T-helper 1 cell treated with Interleukin-12 subunit alpha and Interleukin-12 subunit beta and Interleukin-4 antibody, amounts not matched to agents 30 ng/mL and 1 ng/mL, for 36 hours (primary cell): ENCODE measurements at regions not wholly inside any gene's neighbourhood (a gene's known extent, or its start where the extent isn't known, plus 50 kb on each side); places are given as distances from the start of the nearest gene placed in this dataset.
"Not testable (repeated sequence)": the region's sequence is repeated elsewhere in the genome, so short reads cannot be mapped to it uniquely, and the experiment has no call there.

Source experiments
- intact Hi-C: fragments of 100-400 bp; cut with micrococcal nuclease; formaldehyde crosslinking; loops from one replicate; pipeline ENCODE4 v1.15.1; 2024

- intact Hi-C loops, result no loop called here
These were observed 136.3 kb upstream of the ANK3 start for GRCh38 chr10:60525716-60526585.

DNA sequence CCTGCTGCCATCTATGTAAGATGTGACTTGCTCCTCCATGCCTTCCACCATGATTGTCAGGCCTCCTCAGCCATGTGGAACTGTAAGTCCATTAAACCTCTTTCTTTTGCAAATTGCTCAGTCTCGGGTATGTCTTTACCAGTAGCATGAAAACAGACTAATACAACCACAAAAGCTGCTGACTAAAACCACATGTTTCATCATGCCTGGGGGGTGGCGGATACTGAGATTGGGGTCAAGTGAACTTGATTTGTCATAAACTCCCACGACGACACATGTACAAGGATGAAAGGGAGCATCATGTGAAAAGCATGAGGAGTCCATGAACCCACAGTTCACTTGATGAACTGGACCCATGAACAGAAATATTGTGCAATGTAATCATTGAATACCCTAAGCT is 134.9 kb upstream of the ANK3 start:
- intact Hi-C loops, result no loop called here

- intact Hi-C loops, result not testable (repeated sequence)
These were observed 133.7 kb upstream of the ANK3 start for GRCh38 chr10:60523371-60523770.

GRCh38 chr10:60522617-60523016 is 132.9 kb upstream of the ANK3 start:
- intact Hi-C loops, result no loop called here

- intact Hi-C loops, result no loop called here
These were observed 132.3 kb upstream of the ANK3 start for GRCh38 chr10:60521974-60522405.

DNA sequence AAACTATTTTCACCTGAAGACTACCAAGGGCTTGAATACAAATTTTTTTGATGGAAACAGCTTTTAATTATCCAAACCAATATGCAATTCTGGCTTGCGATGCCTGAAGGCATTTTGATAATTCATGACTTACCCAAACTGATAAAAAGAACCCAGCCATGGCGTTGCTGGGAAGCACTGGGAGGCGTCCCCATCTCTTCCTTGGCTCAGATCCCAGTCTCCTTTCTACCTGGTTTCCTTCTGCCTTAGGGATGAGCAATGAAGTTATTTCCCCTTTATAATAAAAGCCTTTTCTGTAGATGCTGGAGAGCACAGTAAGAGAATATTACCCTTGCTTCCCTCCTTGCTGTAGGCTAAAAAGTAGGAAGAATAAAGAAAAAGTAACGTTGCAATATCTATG is 129.1 kb upstream of the ANK3 start:
- intact Hi-C loops, result no loop called here

- intact Hi-C loops, result no loop called here
These were observed 128.1 kb upstream of the ANK3 start for GRCh38 chr10:60517805-60518204.

DNA sequence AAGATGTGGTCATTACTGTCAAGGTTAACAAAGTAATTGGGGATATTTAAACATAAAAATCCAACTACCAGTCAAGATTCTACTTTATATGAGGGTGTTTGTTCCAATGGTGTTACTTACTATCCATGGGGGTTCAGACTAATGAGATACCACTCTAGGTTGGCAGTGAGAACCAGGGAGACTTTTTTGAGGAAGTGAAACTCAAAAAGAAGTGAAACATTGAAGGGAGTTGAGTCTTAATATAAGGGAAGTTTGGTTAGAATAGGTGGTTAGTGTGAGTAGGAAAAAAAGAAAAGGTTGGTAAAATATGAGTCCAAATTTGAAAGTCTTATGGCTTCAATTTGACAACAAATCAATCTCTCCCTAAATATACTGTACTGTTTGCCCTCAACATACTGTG is 123.6 kb upstream of the ANK3 start:
- intact Hi-C loops, result no loop called here

DNA sequence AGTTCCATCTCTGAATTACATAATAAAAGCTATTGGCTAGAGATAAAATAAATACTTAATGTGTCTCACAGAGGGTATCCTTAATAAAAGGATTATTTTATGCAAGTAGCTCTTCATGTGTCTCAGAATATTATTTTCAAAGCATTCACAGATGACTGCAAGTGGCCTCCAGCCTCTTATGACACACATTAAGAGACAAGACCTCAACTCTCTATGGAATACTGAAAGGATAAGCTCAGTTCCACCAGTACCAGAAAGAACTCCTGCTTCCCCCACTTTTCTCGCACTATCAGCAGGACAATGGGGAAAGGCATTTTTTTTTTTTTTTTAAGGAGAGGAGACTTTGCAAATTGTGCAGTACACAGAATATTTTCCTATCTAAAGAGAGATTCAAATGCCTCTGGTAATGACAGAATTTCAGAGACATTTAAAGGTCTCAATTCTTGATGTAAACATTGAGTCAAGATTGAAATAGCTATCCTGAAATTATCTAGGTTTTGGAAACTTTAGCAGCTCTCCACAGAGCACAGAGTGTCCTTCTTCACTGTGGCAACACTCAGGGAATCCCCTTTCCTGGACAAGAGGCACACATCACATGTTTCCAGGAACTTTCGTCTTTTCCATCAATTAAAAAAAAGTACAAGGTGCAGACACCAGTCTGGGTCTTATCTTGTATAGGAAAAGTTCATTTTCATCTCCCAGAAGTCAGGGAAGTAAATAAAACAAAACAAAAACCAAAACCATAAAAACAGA is 122.0 kb upstream of the ANK3 start:
- intact Hi-C loops, result no loop called here

GRCh38 chr10:60508831-60509230 is 119.2 kb upstream of the ANK3 start:
- intact Hi-C loops, result no loop called here

DNA sequence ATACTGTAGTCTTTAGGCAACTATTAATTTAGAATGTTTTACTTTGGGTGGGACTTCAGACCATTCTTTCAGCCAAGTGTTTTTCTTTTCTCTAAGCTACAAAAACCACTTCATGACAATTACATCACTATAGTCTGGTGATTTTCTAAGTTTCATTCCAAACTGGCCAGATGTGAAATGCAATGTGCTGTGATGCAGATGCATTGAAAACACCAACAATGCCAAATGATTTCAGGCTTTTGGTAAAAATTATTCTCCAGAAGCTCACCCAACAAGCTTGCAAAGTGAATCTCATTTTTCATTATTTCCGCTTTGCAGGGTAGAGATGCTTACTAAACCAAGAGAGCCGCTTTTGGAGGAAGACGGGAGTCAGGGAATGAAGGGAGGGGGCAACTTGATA is 118.4 kb upstream of the ANK3 start:
- intact Hi-C loops, result no loop called here

DNA sequence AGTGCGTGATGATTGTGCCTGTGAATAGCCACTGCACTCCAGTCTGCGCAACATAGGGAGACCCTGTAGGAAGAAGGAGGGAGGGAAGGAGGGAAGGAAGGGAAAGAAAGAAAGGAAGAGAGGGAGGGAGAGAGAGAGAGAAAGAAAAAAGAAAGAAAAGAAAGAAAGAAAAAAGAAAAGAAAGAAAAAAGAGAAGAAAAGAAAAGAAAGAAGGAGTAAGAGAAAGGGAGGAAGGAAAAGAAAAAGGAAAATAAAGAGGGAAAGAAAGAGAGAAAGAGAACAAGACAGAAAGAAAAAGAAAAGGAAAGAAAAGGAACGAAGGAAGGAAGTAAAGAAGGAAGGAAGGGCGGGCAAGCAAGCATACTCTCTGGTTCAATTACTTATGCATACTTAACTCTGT is 112.9 kb upstream of the ANK3 start:
- intact Hi-C loops, result no loop called here

DNA sequence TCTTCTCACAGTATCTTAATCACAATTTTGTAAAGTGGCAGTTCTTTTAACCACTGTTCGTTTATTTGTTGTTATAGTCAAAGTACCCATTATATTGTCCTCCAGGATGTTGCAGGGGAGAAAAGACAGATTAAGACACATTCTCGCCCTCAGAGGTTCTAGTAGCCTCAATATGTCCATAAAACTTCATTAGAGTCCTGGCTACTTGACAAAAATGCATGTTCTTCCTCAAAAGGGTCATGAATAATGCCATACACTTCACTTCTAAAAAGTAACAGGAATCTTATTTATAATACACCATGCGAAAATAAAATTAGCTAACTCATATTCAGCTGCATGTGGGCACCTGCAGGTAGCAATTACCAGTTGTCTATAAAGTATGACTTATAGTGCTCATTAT is 109.3 kb upstream of the ANK3 start:
- intact Hi-C loops, result no loop called here

- intact Hi-C loops, result no loop called here
These were observed 107.7 kb upstream of the ANK3 start for GRCh38 chr10:60497364-60497763.

GRCh38 chr10:60496181-60496580 is 106.5 kb upstream of the ANK3 start:
- intact Hi-C loops, result no loop called here

DNA sequence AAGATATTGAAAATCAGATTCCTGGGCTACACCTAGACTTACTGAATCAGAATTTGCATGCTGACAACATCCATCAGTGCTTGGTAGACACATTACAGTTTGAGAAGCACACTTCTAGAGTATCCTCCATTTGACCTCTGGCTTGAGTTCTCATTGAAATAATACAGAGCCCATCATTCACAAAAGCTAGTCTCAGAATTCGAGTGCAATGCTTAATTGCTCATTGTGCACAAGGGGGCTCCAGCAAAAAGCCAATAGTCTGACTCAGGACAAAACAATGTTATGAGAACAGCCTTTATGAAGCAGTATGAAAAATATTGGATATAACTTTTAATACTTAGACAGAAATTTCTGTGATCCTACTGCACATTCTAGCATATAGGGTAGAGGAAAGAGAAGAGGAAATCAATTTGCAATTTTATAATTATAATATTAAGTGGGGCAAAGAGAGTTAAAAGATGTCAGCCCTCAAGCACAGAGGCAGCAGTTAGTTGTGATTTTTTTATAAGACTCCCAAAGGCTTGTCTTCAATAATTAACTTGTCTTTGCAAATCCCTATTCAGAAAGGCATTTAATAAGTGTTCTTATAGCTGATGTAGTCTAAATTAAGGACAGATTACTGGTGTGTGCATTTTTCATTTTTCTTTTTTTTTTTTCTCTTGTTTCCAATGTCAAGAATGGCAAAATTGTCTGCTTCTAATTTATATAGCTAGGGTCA is 105.8 kb upstream of the ANK3 start:
- intact Hi-C loops, result no loop called here

DNA sequence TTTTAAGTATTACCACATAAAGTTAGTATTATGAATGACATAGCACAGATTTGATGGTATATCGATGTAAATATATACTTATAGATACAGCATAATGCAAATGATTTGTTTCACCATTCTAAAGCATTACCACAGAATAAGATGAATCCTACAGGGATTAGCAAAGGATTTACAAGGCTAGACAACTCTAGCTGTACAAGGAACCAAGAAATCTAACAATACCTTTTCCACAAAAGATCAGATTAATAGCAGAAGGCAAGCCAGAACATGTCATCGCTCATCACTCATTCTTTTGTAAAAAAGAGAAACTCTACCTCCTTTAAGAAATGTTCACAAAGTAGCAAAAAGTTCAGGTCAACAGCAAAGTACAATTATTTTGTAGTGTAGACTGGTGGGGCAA is 105.1 kb upstream of the ANK3 start:
- intact Hi-C loops, result no loop called here

DNA sequence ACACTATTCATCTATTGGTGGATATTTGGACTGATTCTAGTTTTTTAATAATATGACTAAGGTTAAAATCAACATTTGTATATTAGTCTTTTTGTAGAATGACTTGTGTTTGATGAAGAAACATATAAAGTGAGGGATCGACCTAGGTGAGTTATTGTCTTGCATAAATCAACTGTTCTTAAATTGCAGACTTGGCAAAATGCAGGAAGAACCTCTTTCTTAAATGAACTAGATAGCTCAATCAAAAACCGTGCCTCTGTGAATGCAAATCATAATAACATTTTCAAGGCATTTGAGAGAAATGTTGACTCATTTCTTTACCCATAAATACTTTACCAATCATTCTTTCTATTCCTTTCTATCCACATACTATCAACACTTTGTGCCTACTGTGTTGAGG is 101.5 kb upstream of the ANK3 start:
- intact Hi-C loops, result no loop called here

- intact Hi-C loops, result no loop called here
These were observed 100.3 kb upstream of the ANK3 start for GRCh38 chr10:60490013-60490412.

DNA sequence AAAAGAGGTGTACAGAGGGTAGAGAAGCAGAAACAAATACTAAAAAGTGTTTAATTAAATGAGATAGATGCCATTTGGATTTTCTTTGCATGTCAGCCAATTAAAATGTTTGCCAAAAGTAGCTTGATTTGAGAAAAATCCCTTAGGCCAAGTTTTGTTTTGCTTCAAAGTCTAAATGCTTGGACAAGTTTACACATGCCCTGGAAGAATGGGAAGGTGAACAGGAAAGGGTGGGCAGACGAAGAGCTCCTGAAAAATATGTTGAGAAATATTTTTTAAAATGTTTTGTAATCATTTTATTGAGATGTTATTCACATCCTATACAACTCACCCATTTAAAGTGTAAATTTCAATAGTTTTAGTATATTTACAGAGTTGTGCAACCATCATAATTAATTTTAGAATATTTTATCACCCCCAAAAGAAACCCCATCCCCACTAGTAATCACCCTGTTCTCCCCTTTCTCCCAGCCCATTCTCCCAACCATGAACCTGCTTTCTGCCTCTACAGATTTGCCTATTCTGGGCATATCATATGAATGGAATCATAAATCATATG is 98.5 kb upstream of the ANK3 start:
- intact Hi-C loops, result no loop called here

DNA sequence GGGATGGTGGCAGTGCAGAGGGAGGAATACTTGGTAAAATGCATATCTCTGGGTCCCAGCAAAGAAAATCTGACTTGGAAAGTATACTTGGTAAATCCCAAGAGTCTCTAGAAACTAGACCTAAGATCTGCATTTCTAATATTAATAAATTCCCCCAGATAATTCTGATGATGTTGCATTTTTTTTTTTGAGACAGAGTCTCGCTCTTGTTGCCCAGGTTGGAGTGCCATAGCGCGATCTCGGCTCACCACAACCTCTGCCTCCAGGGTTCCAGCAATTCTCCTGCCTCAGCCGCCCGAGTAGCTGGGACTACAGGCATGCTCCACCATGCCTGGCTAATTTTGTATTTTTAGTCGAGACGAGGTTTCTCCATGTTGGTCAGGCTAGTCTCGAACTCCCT is 97.9 kb upstream of the ANK3 start:
- intact Hi-C loops, result no loop called here

DNA sequence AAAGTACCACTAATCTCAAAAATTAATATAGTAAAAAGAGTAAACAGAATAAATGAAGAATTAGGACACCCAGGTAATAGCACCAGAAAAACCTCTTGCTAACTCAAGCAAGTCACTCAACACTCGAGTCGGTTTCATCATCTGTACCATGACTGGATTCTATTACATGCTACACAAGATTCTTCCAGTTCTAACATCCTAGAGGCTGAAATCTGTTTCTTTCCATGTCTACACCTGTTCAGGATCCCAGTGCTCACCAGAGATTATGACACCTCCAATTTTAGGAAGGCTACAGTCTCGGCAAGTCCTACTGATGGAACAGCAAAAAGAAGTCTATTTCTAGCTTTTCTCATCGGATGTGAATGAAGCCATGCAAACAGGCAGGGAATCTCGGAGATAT is 95.3 kb upstream of the ANK3 start:
- intact Hi-C loops, result no loop called here
